ENCODE measurements at regions not wholly inside any gene's neighbourhood (a gene's known extent, or its start where the extent isn't known, plus 50 kb on each side); places are given as distances from the start of the nearest gene placed in this dataset.

DNA sequence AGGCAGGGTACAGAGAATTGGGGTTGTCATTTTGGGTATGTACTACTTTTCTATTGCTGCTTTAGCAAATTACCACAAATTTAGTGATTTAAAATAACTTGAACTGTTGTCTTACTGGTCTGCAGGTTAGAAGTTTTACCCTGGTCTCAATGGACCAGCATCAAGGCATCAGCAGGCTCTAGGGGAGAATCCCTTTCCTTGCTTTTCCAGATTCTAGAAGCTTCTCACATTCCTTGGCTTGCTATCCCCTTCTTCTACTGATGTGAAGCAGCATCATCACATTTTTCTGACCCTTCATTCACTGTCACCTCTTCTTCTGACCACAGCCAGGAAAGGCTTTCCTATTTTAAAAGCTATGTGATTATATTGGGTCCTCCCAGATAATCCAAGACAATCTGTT lies 237.8 kb upstream of the RBMS1 start:
- no peak for TF ChIP-seq EP300 (IDR thresholded peaks at IDR 0.05)
- TF ChIP-seq POLR2A (IDR thresholded peaks at IDR 0.05), result no peak
